T-helper 2 cell (primary cell): ENCODE measurements at regions not wholly inside any gene's neighbourhood (a gene's known extent, or its start where the extent isn't known, plus 50 kb on each side); places are given as distances from the start of the nearest gene placed in this dataset.

ENCODE experiments used
- DNase-seq, 5 experiments: peaks; one replicate each; pipeline versions ENCODE4 v3.0.0 to v3.0.0-alpha.2; 2012 to 2022

DNA sequence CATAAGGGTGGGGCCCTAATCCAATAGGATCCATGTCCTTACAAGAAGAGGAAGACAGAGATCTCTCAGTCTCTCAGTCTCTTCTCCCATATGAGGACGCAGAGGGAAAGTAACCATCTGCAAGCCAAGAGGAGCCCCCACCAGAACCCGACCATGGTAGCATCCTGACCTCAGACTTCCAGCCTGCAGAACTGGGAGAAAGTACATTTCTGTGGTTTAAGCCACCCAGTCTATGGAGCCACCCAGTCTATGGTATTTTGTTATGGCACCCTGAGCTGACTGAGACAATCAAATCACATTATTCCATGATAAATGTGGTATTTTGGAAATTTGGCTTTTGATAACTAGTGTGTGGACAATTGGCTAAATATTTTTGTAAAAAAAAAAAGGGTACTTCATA, 101.5 kb upstream of the TMC3 start:
- no peak for DNase-seq

DNA sequence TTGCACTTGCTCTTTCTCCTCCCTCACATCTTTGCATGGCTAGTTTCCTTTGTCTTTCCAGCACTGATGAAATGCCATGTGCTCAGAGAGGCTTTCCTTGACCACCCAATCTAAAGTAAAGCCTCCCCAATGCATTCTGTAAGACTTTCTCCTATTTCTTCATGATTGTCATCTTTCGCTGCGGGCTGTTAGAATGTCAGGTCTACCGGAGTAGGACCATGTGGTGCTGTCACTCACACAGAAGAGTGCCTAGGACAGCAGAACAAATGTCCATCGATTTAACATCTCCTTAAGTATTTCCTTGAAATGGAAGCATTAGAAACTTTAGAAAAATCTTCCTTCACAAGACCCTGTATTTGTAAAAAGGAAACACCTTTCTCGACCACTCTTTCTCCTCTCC, 99.9 kb upstream of the TMC3 start:
- no peak for DNase-seq

DNA sequence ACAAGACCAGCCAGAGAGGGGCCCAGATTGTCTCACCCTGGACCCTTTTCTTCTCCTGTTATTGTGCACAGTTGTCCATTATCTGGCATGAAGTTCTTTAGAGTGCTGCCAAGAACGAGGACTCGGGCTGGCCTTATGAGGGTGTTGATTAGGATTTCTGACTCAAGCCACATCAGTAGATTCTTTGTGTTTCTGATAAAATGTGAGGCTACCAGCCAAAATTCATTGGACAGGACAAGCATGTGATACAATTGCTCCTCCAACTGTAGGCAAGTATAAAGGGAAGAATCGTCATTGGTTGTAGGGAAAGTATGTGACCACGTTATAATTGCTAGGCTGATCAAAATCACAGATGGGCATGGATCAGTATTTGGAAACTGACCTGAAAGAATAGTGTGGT, 99.2 kb upstream of the TMC3 start:
- DNase-seq = no peak

DNA sequence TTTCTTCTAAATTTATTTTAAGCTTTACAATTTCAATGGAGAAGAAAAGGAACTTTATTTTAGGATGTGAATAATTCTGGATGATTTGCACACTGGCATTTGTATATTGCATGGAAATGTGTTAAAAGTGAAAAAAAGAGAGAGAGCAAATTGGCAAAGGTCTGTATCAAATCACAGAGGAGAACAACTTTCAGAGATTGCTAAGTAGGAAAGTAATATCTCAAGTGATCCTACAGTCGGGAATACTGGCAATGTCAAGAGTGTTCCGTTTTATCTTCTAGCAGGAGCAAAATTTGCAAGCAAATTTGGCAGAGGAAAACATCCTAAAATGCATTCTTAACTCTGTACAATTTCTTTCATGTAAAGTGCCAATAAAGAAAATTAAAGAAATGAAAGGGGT, 97.1 kb upstream of the TMC3 start:
- DNase-seq = no peak

DNA sequence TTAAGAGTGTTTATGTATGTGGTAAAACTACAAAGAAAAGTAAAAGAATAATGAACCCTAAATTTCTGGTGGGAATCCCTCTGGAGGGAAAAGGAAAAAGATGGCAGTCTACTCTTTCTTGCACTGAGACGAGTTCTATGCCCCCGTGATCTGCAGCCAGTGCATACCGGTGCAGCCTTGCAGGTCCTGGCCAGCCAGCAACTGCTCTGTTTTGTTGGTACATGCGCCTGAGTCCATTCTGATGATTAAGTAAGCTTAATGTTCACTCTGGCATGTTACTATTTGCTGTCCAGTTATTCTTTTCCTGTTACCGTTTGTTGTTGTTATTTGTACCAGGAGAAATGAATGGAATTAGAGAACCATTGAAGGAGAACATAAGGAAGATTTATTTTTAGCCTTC, 95.1 kb upstream of the TMC3 start:
- DNase-seq = no peak

DNA sequence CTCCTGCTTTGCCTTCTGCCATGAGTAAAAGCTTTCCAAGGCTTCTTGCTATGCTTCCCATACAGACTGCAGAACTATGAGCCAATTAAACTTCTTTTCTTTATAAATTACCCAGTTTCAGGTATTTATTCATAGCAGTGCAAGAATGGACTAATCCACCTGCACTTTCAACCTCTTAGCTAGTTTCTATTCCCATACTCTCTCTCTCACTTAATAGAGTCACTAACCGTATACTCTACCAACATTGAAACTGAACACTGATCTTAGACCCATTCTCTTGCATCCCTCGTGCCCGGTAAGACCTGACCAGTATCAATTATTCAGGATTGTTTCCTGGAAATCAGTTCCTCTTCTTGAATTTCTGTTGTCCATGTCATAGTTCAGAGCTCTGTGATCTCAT, 92.7 kb upstream of the TMC3 start:
- DNase-seq = no peak

DNA sequence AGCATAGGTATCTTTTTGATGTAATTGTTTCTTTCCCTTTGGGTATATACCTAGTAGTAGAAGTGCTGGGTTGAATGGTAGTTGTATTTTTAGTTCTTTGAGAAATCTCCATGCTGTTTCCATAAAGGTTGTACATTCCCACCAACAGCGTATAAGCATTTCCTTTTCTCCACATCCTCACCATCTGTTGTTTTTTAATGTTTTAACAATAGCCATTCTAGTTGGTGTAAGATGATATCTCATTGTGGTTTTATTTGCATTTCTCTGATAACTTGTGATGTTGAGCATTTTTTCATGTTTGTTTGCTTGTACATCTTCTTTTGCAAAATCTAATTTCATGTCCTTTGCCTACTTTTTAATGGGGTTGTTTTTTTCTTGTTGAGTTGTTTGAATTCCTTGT, 80.0 kb upstream of the TMC3 start:
- DNase-seq = no peak

DNA sequence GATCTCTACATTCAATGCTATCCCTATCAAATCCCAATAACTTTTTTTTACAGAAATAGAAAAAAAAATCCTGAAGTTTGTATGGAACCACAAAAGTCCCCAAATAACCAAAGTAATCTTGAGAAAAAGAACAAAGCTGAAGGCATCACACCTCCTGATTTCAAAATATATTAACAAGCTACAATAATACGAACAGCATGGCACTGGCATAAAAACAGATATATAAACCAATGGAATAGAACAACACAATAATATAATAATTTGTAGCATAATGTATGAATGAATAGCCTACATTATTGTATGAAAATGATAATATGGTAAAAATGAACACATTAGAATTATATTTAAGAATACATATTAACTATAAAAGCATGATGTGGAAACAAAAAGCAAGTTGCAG, 76.7 kb upstream of the TMC3 start:
- no peak for DNase-seq

DNA sequence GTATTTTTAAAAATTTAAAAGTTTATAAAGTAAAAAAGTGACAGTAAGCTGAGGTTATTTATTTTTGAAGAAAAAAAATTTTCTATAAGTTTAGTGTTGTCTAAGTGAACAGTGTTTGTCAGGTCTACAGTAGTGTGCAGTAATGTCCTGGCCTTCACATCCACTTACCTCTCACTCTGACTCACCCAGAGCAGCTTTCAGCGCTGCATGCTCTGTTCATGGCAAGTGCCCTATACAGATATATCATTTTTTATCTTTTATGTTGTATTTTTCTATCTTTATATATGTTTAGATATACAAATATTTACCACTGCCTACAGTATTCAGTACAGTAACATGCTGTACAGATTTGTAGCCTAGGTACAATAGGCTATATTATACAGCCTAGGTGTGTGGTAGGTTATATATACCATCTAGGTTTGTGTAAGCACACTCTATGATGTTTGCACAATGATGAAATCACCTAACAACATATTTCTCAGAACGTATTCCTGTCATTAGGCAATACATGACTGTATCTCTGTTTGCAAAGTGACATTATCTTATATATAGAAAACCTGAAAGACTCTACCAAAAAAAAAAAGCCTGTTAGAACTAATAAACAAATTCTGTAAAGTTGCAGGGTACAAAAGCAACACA, 75.9 kb upstream of the TMC3 start:
- no peak for DNase-seq

DNA sequence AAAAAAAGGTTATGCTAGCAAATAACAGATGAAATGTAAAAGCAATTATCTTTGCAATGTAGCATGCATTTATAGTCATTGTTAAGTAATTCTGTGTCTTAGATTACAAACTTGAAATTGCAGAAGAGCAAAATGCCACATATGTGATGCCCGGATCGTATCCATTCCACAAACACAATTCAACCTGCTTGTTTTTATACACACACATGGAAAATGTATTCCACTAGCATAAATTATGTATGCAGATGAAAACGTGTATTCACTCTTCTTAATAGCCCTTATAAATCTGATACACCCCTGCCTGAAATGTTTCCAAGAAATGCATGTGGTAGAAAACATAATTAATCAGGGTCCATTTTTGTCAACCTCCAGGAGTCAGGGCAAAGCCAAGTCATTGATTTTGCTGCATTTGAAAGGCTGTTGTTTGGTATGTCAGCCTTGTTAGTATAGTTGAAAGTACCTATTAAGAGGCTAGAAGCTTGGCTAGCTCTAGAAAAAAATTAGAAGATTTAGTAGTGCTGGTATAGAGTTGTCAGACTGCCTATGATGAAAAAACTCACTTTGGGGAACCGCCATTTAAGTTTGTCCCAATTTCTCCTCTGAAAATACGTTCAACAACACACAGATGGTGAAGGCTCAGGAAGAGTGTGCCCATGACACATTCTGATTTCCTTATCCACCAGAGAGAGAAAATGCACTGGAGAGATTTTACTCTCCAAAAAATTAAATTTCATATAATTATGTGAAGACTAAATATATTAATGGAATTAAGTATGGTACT, 69.2 kb upstream of the TMC3 start:
- no peak for DNase-seq

DNA sequence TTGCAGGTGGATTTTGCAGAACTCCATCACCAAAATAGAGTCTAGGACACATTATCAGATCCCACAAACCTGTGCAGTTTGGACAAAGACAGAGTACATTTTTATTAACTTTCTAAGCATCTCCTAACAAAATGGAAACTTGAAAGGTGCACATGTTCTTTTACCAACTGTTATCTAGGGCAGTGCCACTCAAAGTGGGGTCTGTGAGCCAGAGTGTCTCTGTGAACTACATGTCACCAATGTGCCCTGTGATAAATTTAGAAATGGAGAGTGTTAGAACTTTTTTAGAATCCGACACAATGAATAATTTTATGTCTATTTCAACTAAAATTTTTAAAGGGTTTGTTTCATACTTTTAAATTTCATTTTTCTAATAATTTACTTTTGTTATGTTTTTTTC, 68.4 kb upstream of the TMC3 start:
- no peak for DNase-seq

DNA sequence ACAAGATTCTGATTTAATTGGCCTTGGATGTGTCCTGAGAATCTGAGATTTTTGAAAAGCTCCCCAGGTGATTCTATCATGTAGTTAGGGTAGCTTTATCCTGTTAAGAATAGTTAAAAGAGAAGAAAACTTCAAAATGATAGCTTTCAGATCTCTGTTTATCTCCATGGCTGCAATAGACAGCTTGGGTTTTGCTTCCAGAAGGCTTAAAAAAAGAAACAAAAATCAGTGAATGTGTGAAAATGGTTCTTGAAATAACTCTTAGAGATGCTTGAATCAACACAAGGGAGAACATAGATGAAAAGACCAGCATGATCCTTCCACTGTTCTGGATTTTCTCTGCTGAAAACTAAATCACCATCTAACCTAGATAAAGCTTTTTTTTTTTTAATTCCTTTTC, 60.8 kb upstream of the TMC3 start:
- no peak for DNase-seq

DNA sequence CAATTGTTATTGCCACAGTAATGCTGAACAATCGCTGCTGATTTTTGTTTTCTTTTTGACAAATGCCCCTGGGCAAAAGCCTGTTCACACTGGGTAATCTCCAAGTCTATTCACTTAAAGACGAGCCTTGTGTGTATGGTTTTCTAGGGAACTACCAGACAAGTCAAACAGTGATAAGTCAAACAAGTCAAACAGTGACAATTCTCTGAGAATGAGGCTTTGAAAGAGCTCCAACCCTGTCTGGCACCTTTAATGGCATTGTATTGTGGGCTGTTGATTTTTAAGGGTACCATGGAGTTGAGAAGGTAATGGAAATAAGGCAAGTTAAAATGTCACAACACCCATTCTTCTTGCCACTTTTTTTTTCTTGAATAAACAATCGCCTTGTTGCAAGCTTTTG, 59.4 kb upstream of the TMC3 start:
- no peak for DNase-seq

DNA sequence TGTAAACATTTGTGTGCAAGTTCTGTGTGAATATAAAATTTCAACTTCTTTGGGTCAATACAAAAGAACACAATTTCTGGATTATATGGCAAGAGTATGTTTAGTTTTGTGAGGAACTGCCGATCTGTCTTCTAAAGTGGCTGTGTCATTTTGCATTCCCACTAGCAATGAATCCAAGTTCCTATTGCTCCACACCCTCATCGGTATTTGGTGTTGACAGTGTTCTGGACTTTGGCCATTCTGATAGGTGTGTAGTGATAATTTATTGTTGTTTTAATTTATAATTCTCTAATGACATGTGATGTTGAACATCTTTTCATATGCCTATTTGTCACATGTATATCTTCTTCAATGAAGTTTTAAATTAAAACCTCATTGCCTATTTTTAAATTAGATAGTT, 58.2 kb upstream of the TMC3 start:
- DNase-seq = no peak

DNA sequence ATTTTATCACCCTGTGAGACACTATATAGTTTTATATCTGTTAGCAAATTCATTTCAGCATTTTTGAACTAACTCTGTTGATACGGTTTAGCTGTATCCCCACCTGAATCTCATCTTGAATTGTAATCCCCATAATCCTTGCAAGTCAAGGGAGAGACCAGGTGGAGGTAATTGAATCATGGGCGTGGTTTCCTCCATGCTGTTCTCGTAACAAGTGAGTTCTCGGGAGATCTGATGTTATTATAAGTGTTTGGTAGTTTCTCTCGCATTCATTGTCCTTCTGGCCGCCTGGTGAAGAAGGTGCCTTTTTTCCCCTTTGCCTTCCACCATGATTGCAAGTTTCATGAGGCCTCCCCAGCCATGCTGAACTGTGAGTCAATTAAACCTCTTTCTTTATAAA, 53.2 kb upstream of the TMC3 start:
- DNase-seq = no peak

DNA sequence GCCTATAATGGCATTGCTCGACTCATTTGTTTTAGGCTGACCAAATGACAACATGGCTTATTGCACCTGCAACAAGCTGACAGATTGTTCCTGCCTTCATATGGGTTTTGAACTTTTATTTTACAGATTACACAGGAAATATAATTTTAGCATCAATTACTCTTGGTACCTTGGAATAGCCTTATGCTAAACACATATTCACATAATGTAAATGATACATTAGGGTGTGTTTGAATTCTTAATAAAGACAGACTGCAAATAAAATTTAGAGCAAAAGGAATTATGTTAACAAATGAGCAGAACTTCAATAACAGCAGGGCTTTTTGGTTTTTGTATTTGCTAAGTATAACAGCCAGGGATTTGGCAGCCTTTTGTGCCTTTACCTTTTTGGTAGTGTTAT, 51.9 kb upstream of the TMC3 start:
- no peak for DNase-seq
